ENCODE measurements at regions not wholly inside any gene's neighbourhood (a gene's known extent, or its start where the extent isn't known, plus 50 kb on each side); places are given as distances from the start of the nearest gene placed in this dataset.

- WGBS, result 59% methylated on average over 3 of the region's 3 CpGs
- Histone ChIP-seq H3K27ac (no peak overlapping the region), H3K27me3 (replicated peaks; ENCODE audit: insufficient read depth) (no peaks in the 10 kb centered on the region), H3K36me3 (no peaks in the 10 kb centered on the region), H3K9me3 (no peaks in the 10 kb centered on the region), H3K4me1 (replicated peaks) (no peaks in the 10 kb centered on the region), H3K4me3 (no peak overlapping the region)
- TF ChIP-seq POLR2AphosphoS5 (IDR thresholded peaks at IDR 0.05) (no peak), POLR2A (IDR thresholded peaks at IDR 0.05) (no peak)
- TF ChIP-seq, protein P1, sequence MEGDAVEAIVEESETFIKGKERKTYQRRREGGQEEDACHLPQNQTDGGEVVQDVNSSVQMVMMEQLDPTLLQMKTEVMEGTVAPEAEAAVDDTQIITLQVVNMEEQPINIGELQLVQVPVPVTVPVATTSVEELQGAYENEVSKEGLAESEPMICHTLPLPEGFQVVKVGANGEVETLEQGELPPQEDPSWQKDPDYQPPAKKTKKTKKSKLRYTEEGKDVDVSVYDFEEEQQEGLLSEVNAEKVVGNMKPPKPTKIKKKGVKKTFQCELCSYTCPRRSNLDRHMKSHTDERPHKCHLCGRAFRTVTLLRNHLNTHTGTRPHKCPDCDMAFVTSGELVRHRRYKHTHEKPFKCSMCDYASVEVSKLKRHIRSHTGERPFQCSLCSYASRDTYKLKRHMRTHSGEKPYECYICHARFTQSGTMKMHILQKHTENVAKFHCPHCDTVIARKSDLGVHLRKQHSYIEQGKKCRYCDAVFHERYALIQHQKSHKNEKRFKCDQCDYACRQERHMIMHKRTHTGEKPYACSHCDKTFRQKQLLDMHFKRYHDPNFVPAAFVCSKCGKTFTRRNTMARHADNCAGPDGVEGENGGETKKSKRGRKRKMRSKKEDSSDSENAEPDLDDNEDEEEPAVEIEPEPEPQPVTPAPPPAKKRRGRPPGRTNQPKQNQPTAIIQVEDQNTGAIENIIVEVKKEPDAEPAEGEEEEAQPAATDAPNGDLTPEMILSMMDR (IDR thresholded peaks at IDR 0.05), result no peak
- DNase-seq (ENCODE audit: low spot score), result no peak
- intact Hi-C loops (cut with DNase I), result no loop called here
Observed at GRCh38 chr2:18132697-18133096, 254.2 kb downstream of the KCNS3 start.

GRCh38 chr2:18131761-18132160 is 253.3 kb downstream of the KCNS3 start:
- H3K4me1 ChIP-seq (replicated peaks), result no peaks in the 10 kb centered on the region
- H3K9me3 ChIP-seq, result no peaks in the 10 kb centered on the region
- DNase-seq (ENCODE audit: low spot score), result no peak
- TF ChIP-seq POLR2A (IDR thresholded peaks at IDR 0.05) (no peak), POLR2AphosphoS5 (IDR thresholded peaks at IDR 0.05) (no peak)
- TF ChIP-seq, protein P1 (IDR thresholded peaks at IDR 0.05), result no peak
- H3K27ac ChIP-seq, result no peak overlapping the region
- H3K4me3 ChIP-seq, result no peak overlapping the region
- intact Hi-C loops (cut with DNase I), result no loop called here
- 68% methylated on average over 1 of the region's 1 CpG for WGBS
- no peaks in the 10 kb centered on the region for H3K27me3 ChIP-seq (replicated peaks; ENCODE audit: insufficient read depth)
- no peaks in the 10 kb centered on the region for H3K36me3 ChIP-seq

- Histone ChIP-seq H3K4me3 (no peak overlapping the region), H3K9me3 (no peaks in the 10 kb centered on the region), H3K36me3 (no peaks in the 10 kb centered on the region), H3K27me3 (replicated peaks; ENCODE audit: insufficient read depth) (no peaks in the 10 kb centered on the region), H3K27ac (no peak overlapping the region), H3K4me1 (replicated peaks) (no peaks in the 10 kb centered on the region)
- TF ChIP-seq POLR2A (IDR thresholded peaks at IDR 0.05) (no peak), POLR2AphosphoS5 (IDR thresholded peaks at IDR 0.05) (no peak)
- TF ChIP-seq, protein P1 (IDR thresholded peaks at IDR 0.05), result no peak
- no peak for DNase-seq (ENCODE audit: low spot score)
- intact Hi-C loops (cut with DNase I), result no loop called here
Observed at GRCh38 chr2:18129348-18129747, 250.9 kb downstream of the KCNS3 start.

DNA sequence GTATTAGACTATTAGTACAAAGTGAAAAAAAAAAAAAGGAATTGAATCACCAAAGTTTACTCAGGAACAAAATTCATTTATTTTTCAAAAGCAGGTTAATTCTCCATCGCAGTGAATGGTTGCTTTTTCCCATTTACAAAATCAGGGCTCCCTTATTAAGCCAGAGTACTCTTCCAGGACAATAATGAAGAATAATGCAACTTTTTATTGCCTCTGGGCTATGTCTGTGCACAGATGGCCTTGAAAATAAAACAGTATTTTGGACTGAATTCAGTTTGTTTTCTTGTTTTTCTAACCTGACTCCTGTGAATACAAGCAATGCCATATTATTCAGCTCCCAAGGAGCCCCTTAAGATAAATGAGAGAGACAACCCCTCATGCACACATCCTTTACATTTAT is 246.8 kb downstream of the KCNS3 start:
- no peak for DNase-seq (ENCODE audit: low spot score)
- intact Hi-C loops (cut with DNase I), result no loop called here
- no peak for TF ChIP-seq POLR2A (IDR thresholded peaks at IDR 0.05)
- TF ChIP-seq POLR2AphosphoS5 (IDR thresholded peaks at IDR 0.05), result no peak
- TF ChIP-seq, protein P1 (IDR thresholded peaks at IDR 0.05), result no peak
- no peaks in the 10 kb centered on the region for H3K27me3 ChIP-seq (replicated peaks; ENCODE audit: insufficient read depth)
- no peak overlapping the region for H3K4me3 ChIP-seq
- H3K27ac ChIP-seq, result no peak overlapping the region
- no peaks in the 10 kb centered on the region for H3K4me1 ChIP-seq (replicated peaks)
- no peaks in the 10 kb centered on the region for H3K9me3 ChIP-seq
- no peaks in the 10 kb centered on the region for H3K36me3 ChIP-seq
- 91% methylated on average over 1 of the region's 1 CpG for WGBS

GRCh38 chr2:18124116-18124835 is 245.8 kb downstream of the KCNS3 start:
- intact Hi-C loops (cut with DNase I), result no loop called here
- H3K4me3 ChIP-seq, result no peak overlapping the region
- no peak for DNase-seq (ENCODE audit: low spot score)
- no peaks in the 10 kb centered on the region for H3K27me3 ChIP-seq (replicated peaks; ENCODE audit: insufficient read depth)
- no peaks in the 10 kb centered on the region for H3K36me3 ChIP-seq
- no peaks in the 10 kb centered on the region for H3K4me1 ChIP-seq (replicated peaks)
- H3K27ac ChIP-seq, result no peak overlapping the region
- TF ChIP-seq, protein P1 (IDR thresholded peaks at IDR 0.05), result no peak
- no peak for TF ChIP-seq POLR2A (IDR thresholded peaks at IDR 0.05)
- TF ChIP-seq POLR2AphosphoS5 (IDR thresholded peaks at IDR 0.05), result no peak
- no peaks in the 10 kb centered on the region for H3K9me3 ChIP-seq
- WGBS, result 47% methylated on average over 6 of the region's 6 CpGs
